GM19043 (cell line): ENCODE measurements at regions not wholly inside any gene's neighbourhood (a gene's known extent, or its start where the extent isn't known, plus 50 kb on each side); places are given as distances from the start of the nearest gene placed in this dataset.

Experiments used
- ATAC-seq: cut with Tn5 transposase; IDR thresholded peaks from one replicate; pipeline ENCODE4 v1.9.1; 2021; ENCODE audit warnings: low read depth; ENCODE audit not compliant: unreplicated experiment

DNA sequence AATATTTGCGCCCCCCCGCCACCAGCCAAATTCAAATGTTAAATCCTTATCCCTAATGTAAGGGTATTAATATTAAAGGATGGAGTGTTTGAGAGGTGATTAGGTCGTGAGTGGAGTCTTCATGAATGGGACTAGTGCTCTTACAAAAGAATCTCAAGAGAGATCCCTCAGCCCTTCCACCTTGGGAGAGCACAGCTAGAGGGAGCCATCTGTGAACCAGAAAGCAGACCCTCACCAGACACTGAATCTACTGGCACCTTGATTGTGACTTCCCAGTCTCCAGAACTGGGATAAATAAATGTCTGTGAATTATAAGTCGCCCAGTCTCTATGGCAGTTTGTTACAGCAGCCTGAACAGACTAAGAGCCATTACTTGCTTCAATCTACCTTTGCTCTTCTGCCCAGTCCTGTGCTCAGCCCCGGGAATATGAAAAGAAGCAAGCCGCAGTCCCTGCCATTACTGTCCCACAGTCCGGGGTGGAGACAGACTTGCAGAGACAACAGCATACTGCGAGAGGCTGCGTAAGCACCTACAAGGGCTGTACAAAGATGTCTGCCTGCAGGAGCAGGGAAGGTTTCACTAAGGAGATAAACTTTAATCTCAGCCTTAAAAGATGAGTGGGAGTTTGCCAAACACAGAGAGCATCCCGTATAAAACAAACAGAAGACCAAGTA, 110.7 kb upstream of the TMCO5A start:
- no peak for ATAC-seq

DNA sequence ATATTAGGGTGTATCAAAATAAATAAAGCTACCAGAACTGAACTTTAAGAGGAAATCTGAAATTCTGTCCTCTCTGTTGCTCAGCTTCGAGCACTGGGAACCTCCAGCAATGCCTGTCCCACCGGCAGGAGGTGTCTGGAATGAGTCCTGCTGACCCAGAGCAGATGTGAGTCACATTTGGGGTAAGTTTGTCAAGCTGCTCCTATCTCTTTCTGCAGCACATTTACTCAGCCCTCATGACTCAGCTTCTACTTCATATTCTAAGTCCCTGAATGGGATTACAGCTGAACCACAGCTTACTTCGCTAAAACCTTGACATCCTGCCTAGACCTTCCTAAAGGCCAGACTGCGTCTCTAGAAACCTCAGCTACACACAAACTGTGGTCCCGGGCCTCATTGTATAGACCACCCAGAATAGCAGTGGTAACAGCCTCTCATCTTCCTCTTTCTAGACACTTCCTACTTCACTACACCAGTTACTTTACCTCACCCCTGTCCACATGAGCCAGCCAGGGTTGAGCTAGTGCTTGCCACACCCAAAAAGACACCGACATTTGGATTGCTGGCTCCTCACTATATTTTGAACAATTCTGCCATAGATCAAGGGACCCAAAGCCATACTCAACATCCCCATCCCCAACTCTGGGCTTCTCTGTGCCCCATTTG, 109.6 kb upstream of the TMCO5A start:
- ATAC-seq: no peak

DNA sequence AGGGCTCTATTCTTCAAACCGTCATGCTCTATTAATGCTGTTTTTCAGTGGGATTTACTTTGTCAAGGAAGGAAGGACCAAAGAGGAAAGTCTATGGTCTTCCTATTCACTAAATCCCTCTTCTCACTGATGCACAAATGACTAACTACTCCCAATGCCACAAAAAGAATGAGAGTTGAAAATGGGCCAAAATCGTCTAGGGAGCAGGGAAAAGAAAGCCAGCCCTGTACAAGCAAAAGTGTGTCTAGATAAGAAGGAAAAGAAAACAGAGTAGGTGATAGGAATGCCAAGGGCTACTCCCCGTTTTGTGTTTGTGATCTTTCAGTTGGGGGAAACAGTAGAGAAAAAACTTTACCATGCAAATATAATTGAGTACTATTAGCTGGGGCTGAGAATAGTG, 97.2 kb upstream of the TMCO5A start:
- ATAC-seq: no peak

DNA sequence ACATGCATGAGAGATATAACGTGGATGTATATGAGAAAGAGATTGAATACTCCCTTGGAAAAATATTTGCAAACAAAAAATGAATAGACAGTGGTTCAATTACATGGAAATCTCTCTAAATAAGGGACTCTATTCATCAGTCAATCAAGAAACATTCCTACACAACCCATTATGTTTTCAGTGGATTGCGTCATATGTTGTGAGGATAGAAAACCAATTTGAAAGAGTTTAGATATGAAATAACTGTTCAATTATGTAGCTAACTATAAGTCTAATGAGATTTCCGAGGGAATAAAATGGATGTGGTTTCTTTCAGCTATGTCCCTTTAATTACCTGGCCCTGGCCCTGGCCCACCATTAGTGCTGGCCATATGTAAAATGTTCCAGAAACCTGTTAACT, 86.7 kb upstream of the TMCO5A start:
- no peak for ATAC-seq

DNA sequence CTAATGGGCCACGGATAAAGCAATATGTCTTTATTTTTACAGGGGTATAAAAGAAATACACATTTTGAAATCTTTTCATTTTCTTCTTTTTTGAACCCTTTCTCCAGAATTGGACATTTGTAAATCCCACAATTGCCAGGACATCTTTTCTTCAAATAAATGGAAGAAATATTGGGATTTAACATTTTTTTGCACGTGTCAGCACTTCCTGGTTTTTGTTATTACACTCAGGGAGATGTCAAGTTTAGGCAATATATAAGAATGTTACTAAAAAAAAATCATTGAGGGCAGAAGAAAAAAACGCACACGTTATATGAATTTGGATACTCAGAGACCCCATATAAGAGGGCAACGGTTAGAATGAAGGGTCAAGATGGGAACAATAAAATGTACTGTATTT, 78.3 kb upstream of the TMCO5A start:
- no peak for ATAC-seq

DNA sequence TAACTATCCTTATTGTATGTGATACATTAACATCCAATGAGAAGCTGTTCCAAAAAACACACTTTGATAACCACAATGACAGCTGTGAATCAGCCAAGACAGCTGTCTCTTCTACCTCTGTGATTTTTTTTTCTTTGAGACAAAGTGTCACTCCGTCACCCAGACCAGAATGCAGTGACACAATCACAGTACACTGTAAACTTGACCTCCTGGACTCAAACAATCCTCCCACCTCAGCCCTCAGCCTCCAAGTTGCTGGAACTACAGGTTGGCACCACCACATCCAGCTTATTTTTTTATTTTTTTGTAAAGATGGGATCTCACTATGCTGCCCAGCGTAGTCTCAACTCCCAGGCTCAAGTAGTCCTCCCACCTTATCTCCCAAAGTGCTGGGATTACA, 73.5 kb upstream of the TMCO5A start:
- ATAC-seq: no peak

DNA sequence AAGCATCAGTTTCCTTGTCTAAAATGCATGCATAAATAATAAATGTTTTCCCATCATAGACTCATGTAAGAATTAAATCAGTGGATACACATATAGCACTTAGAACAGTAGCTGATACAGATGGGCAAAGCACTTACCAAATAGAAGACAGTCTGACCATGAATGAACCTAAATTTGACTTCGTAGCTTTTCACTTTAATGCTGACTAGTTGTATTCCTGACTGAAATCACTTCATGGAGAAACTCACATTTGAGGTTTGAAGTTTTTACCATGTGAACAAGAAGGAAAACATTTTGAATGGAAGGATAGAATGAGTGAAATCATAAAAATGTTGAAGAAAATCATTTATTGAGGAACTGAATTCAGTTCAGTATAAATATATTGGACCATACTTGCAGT, 68.8 kb upstream of the TMCO5A start:
- no peak for ATAC-seq

DNA sequence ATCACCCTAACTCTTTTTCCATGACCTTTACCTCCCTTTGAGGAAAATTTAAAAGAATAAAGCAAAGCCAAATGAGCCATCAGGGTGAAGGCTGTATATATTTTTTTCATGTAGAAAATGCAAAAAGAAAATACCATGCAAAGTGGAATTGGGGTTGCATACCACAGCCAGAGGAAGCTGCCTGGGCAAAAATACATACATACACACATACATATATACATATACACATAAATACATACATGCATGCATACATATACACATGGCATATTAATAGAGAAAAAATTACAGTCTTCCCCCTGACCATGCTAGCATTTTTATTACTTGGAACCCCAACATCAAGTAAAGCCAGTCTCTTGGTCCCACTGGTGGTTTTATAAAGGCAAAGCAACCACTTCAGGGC, 63.7 kb upstream of the TMCO5A start:
- ATAC-seq: no peak

DNA sequence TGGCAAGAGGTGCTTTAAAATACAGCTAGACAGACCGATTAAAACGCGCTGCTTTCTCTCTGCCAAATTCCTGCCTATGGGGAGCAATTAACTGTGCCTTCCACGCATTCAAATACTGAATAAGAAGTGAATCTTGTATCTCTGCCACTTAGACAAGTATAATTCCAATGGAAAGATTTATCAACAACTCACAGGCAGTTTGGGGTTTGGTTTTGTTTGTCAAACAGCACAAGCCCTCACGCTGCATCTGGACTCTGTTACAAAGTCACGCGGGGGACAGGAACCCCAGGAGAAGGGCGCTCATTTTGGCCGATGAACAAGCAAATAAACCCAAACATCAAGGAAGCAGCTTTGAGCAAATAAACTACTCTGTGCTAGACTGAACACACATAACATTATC, 61.8 kb upstream of the TMCO5A start:
- ATAC-seq: no peak

DNA sequence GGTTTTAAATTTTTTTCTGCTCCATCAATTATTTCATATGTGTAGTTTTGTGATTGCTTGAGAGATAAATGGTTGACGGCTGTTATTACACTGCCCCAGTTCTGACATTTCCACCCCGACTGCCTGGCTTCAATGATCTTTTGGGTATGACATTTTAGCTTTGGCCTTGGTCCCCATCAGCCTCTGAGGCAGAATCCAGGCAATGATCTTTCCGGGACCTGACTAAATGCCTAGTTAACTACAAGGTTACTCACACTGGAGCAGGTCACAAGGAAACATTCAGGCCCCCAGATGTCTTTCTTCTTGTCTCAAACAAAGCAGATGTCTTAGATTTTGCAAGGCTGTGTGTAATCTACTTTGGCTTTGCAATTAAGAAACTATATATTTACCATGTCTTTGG, 61.1 kb upstream of the TMCO5A start:
- ATAC-seq: no peak

DNA sequence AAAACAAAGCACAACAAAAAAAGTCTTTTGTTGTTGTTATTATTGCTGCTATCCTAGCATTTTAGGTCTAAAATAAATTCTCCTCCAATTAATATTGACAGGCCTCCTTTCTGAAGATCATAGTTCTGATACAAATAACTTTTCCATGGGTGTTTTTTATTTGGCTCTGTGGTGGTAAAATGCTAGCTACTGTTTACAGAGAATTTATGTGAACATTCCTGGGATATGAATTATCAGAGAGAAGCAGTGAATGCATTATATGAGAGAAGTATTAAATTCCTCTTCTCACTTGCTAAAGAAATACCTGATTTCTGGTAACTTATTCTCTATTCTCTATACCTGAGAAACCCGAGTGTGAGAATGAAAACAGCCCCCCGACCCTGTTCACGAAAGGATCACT, 57.5 kb upstream of the TMCO5A start:
- no peak for ATAC-seq

DNA sequence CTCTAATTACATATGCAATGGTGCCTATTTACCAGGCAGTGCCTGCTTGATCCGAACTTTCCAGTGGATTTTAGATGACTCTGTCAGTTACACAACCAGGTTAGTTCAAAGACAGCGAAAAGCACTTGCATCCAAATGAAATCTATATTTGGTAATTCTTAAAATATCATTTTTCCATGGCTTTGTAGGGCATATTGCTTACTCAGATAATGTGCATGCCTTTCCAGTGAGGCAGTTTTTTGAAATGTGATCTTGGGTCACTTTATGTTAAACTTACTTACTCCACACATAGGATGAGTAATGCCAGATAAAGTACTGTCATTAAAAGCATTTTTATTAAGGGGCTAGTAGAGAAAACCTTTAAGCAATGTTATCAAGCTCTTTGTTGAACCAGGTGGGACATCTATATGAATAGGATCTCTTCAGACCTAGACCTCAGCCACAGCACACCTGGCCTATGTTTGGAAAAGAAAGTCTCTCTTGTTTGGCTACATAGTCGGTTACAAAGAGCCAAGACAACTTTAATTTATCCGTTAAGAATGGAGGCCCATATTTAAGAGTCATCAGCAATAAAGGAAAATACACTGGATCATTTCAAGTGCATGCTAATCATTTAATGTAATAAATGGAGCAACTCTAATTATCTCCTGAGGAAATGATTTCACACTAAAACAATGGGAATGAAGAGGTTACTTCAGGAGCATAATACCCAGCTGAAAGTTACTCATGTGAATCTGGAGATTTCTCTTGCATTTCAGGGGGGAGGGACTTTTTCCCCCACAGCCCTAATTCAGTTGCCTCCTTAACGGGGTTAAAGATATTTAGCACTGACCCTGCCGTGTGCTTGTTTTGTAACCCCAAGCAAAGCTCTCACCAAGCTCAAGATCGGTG, 56.3 kb upstream of the TMCO5A start:
- no peak for ATAC-seq

DNA sequence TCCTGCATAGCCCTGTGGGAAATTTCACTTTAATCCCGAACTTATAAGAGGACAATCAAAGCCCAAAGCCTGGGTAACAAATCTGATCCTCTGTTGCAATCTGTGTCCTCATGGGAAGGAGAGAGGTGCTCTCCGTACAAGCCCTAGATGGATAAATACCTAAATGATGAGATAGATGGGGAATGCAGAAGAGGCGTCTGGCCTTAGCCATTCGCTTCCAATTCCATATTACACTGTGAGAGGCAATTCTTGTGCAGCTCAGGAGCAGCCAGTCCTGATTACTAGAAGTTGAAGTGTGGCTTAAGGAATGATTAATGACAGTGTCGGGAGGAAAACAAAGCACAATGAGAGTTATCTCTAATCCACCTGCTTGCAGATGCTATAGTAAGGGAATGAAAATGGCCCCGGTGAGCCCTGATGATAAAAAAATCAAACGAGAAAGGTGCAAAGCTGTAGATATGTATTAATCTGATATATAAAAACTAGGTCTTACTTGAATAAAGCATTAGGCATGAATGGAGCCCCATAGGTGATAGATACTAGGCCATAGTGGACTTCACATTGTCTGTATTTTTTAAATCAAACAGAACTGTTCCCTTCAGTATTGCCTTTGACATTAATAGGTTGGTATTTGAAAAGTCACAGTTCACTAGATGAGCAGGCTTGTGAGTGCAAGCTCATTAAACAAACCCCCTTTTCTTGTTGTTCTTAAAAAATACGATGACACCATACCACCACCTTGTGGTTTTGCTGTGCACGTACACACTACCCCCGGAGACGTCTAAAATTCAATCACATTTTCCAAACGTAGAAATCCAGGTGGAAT, 54.2 kb upstream of the TMCO5A start:
- no peak for ATAC-seq

DNA sequence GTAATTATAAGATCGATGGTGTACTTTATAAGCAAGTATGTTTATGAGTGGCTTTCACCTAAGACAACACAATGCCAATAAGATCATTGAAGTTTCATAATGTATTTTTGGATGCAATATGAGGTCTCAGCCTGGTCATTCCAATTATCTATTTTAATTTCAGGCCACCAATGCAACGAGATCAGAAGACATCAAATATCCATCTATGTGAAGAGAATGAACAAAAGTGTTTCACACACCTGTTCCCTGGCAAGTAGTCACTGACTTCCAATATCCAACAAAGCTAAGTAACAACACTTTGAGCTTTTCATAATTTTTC, 53.6 kb upstream of the TMCO5A start:
- no peak for ATAC-seq

DNA sequence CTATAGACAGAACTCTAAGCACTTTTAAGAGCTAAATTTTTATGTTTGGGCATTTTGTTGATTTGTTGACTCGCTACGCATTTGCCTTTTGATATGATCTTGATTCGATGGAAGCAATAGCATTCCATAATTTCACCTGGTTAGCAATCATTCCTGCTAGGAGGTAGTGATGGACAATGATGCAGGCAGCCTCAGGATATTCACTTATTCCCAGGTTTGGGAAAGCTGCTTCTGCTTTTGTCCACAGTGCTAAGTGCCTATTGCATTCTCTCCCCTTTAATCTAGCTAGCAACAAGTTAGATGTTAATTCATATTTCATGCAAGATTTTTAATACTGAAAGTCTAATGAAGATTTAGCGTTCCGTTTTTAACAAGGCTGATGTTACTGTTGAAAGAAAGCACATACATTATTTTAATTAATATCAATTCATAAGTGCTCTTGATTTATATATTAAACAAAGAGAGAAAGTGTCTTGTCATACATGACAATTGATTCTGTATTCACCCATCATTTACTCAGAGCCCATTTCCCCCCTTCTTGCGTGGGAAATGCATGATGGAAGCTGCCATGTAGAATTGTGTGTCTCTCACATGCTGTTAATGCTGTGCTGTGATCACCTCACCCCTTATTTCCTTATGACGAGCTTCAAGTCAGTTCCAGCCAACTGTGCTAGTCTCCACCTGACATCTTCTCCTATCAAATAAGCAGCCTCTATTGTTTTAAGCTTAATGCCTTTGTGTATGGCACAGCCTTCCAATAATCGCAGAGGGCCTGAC, 53.0 kb upstream of the TMCO5A start:
- ATAC-seq: no peak

DNA sequence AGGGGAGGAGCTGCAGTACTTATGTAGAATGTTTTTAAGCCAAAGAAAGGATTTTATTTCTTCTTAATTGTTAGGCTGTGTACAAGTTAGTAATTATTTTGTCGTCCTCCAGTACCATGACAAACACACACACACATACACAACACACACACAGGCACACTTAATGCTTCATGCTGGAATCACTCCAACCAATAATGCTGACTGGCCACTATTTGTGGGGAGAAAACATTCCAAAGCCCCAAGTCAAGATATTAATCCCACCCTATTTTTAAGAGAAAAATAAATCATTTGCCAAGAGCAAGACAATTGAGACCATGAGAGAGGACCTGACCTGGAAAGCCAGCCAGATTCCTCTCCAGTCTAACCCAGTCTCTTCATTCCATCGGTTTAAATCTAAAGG, 51.8 kb upstream of the TMCO5A start:
- ATAC-seq: no peak
